Stimulated activated CD8-positive, alpha-beta memory T cell treated with anti-CD3 and anti-CD28 coated beads, Interleukin-7, amount 100 ng/mL, for 4 hours (primary cell): ENCODE measurements at regions not wholly inside any gene's neighbourhood (a gene's known extent, or its start where the extent isn't known, plus 50 kb on each side); places are given as distances from the start of the nearest gene placed in this dataset.
"Not testable (repeated sequence)": the region's sequence is repeated elsewhere in the genome, so short reads cannot be mapped to it uniquely, and the experiment has no call there.

Experiments used
- DNase-seq, 2 donors: peaks; one replicate each; pipeline ENCODE4 v3.0.0-alpha.2; 2020; ENCODE audit warnings: low read depth in 2 of 2

DNA sequence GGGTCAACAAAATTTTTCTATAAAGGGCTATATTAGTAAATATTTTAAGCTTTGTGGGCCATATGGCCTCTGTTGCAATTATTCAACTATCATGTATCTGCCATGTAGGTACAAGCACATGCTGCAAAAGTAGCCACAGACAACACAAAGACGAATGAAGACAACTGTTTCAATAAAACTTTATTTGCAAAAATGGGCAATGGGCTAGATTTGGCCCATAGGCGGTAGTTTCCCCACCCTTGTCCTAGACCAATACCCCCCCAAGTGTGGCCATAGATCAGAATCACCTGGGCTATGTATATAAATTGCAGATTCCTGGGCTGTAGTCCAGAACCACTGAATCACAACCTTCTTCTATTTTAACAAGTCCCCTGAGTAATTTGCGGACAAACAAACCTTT, 331.0 kb upstream of the PSMD7 start:
- DNase-seq, result no peak

- DNase-seq, result no peak
Observed at GRCh38 chr16:73956587-73957494, 339.8 kb upstream of the PSMD7 start.

GRCh38 chr16:73955702-73956101, 340.9 kb upstream of the PSMD7 start:
- no peak for DNase-seq

DNA sequence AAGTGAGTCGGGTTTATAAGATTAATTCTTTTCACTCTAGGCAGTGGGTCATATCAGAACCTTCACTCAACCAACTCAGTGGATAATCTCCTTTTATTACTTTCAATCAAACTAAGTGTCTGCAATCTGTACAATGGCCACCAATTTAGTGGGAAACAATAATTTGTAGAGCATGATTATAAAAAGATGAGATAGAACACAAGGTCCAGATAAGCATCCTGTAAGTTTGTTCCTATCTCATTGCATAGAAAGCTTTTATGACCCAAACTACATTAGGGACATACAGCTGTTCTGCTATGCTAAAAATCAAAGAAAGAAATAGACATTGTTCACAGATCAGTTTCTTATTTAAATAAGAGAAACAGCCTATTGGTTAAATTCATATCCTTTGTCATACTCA, 341.4 kb upstream of the PSMD7 start:
- DNase-seq, result no peak

- no peak for DNase-seq
Observed at GRCh38 chr16:73951481-73951880, 345.1 kb upstream of the PSMD7 start.

- no peak for DNase-seq
Observed at GRCh38 chr16:73949574-73950320, 346.9 kb upstream of the PSMD7 start.

DNA sequence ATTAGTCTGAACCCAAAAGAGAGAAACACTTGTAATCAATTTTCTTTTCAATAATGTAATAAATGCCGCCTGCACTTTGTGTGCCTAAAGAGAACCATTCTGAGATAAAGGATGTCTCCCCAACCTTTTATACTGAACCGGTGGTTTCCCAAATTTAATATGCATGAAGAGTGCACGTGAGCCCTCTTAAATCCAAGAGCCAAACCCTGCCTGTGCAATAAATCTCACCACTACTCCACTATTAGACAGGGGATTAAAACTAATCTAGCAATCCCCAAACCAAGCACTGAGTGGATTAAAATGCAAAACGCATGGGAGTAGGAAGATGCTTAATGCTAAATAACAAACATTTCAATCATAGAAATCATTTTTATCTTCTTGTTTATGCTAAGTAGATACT, 351.0 kb upstream of the PSMD7 start:
- DNase-seq, result no peak

GRCh38 chr16:73943184-73943583, 353.4 kb upstream of the PSMD7 start:
- not testable (repeated sequence) for DNase-seq

GRCh38 chr16:73940786-73941185, 355.8 kb upstream of the PSMD7 start:
- not testable (repeated sequence) for DNase-seq

DNA sequence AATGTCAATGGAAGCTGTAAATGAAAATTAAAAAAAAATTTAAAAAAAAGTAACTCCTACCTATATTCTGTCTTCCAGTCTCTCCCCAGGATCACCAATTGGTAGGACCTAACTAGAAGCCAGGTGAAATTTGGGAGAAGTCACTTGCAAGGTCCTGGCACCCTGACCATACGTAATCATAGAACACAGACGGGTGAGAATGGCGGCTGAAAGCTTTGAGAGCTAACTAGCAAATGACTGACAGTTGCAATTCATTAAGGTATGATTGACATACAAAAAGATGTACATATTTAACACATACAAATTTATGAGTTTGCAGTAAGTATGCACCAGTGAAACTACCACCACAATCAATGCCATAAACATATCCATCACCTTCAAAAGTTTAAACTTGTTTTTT, 372.7 kb upstream of the PSMD7 start:
- DNase-seq, result no peak

GRCh38 chr16:73921295-73921694, 375.3 kb upstream of the PSMD7 start:
- DNase-seq, result no peak

DNA sequence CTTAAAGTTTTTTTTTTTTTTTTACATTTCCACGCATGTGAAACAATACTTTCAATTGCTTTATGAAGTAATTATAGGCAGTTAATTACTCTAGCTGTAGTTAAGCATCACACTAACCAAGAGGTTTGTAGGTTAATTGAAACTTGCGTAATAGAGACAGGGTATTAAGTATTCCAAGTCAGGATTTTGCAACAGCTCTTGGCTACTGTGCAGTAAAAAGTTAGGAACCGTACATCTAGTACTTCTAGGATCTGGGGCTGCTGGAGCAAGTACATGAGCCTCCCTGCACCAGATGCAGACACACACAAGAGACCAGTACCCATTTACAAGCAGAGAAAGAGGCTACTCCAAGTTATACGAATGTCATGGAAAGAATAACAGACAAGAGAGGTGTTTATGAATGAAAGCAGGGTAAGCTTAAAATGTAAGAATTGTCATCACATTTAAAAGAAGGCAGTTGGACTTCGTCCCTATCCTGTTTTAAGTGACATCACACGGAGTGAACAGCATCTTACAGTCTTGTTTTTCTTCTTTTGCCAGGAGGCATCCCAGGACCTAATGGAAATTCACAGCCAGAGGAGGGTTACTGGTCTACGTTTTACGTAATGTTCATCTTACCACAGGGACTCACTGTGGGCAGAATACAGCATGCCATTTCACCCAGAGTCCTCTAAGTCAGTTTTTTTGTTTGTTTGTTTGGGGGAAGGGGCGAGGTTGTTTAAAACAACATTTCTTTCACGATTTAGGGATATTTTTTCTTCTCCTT, 379.6 kb upstream of the PSMD7 start:
- DNase-seq, result no peak

DNA sequence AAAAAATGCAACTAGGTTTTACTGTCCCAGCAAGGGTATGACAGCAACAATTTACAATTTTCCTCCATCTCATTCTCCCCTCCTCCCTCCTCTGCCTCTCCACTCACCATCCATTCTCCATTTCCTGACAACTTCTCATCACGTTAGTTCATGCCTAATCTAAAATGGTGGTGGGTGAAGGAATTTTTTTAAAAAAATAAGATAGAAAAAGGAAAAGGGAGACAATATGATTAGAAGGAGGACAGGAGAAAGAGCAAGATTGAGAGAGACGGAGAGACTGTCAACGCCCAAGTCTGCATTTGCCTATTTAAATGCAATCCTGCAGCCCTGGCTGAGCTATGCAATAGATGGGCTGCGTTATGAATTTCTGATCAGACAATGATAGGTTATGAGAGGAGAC, 380.7 kb upstream of the PSMD7 start:
- no peak for DNase-seq

GRCh38 chr16:73915140-73915539, 381.5 kb upstream of the PSMD7 start:
- no peak for DNase-seq

DNA sequence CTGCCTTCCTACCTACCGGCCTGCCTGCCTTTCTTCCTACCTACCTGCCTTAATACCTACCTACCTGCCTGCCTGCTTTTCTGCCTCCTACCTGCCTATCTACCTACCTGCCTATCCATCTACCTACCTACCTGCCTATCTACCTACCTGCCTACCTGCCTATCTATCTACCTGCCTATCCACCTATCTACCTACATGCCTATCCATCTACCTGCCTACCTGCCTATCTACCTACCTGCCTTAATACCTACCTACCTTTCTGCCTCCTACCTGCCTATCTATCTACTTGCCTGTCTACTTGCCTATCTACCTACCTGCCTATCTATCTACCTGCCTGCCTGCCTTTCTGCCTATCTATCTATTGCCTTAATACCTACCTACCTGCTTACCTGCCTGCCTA, 383.8 kb upstream of the PSMD7 start:
- no peak for DNase-seq

GRCh38 chr16:73912281-73912680, 384.3 kb upstream of the PSMD7 start:
- no peak for DNase-seq

DNA sequence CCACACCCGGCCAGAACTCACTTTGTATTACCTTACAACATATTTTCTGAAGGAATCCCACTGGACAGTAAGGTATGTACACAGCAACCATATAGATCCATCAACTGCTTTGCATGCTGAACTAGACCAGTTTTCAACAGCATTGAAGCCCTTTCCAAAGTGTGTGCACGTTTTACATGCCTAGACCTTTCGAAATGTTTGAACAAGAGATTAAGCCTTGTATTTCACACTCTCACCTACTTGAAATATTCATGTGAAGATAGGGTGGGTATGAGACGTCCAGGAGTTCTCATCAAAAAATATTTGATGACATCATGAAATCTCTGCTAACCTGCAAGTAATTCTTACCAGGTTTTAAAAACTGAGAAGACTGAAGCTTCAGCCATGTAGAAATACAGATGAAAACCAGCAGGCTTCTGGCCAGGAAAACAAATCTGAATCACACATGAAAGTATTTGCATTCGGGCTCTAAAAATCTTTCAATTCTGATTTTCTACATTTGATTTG, 387.0 kb upstream of the PSMD7 start:
- DNase-seq, result no peak

DNA sequence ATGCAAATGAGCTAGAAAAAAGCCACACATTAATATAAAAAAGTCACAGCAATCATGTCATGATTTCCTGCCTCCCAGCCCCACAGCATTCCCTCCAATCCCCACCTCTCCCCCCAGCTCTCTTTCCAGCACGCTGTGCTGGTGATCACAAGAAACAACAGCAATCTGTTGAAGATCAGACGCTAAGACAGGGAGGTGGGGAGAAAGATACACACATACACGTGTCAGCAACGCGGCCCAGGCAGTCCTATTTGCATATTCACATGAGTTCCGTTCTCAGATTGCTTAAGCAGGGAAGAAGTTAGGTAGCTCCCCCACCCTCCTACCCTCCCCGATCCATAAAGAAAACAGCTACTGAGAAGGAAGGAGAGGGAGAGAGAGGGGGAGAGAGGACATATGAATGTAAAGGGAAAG, 405.5 kb upstream of the PSMD7 start:
- no peak for DNase-seq

DNA sequence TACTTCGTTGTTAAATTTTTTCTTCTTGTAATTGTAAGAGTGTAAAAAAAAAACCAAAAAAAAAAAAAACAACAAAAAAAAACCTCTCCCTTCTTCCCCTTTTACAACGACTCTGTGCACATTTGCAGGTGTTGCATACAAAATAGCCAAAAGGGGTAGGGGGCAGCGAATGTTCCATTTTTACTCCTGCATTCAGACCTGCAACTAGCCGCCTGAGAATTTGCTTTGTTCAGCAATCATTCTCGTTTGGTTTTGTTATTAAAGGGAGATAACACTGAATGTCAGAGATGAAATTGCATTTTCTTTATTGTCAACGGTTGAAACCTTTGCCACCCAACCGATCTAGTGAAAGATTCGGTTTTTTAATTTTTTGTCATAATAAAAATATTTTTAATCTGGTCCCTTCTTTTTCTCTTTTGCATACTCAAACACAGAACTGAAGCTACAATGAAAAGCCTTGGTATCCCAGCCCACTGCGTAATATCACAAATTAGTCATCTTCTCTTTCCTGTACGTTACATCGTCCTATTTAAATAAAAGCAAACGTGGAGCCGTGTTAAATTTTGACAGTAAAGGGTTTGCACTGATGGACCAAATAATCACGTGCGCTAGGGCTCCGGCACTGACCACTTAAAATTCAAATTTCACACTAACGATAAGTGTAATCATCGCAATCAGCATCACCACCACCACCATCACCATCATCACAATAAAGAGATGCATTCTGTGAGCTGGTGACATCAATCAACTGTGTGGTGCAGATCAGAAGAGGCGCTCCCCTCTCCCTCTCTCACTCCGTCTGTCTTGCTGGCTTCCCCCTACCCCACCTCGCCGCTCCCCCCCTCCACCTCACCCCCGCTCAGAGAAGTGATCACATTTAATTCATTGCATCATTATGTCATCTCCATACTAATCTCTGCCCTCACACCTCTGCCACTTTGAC, 406.2 kb upstream of the PSMD7 start:
- no peak for DNase-seq

- no peak for DNase-seq
Observed at GRCh38 chr16:73888840-73889490, 407.6 kb upstream of the PSMD7 start.
